HT1080 (cell line): ENCODE measurements at regions not wholly inside any gene's neighbourhood (a gene's known extent, or its start where the extent isn't known, plus 50 kb on each side); places are given as distances from the start of the nearest gene placed in this dataset.
"Not testable (repeated sequence)": the region's sequence is repeated elsewhere in the genome, so short reads cannot be mapped to it uniquely, and the experiment has no call there.

Experiments
- DNase-seq: peaks from one replicate; pipeline ENCODE4 v3.0.0-alpha.2; 2015; ENCODE audit warnings: low read depth

- no peak for DNase-seq
Observed at GRCh38 chr20:1845163-1845523, 50.1 kb upstream of the SIRPA start.

- no peak for DNase-seq
Observed at GRCh38 chr20:1844325-1845162, 50.7 kb upstream of the SIRPA start.

- no peak for DNase-seq
Observed at GRCh38 chr20:1842281-1842680, 52.9 kb upstream of the SIRPA start.

- DNase-seq, result no peak
Observed at GRCh38 chr20:1841554-1842140, 53.6 kb upstream of the SIRPA start.

GRCh38 chr20:1840817-1841553 lies 54.2 kb upstream of the SIRPA start:
- peak; percentile 10 for DNase-seq

- not testable (repeated sequence) for DNase-seq
Observed at GRCh38 chr20:1839376-1840317, 55.6 kb upstream of the SIRPA start.

GRCh38 chr20:1838556-1839279 lies 56.5 kb upstream of the SIRPA start:
- no peak for DNase-seq

GRCh38 chr20:1835186-1836035 lies 59.8 kb upstream of the SIRPA start:
- DNase-seq, result no peak

GRCh38 chr20:1833728-1834726 lies 61.2 kb upstream of the SIRPA start:
- no peak for DNase-seq

- no peak for DNase-seq
Observed at GRCh38 chr20:1833216-1833615, 62.0 kb upstream of the SIRPA start.

GRCh38 chr20:1832634-1833033 lies 62.6 kb upstream of the SIRPA start:
- DNase-seq, result no peak

GRCh38 chr20:1831606-1832005 lies 63.6 kb upstream of the SIRPA start:
- no peak for DNase-seq

- no peak for DNase-seq
Observed at GRCh38 chr20:1831096-1831495, 64.1 kb upstream of the SIRPA start.

- DNase-seq, result peak; percentile 87
Observed at GRCh38 chr20:1830240-1830639, 65.0 kb upstream of the SIRPA start.

- no peak for DNase-seq
Observed at GRCh38 chr20:1829531-1829930, 65.7 kb upstream of the SIRPA start.

- DNase-seq, result no peak
Observed at GRCh38 chr20:1828786-1829131, 66.4 kb upstream of the SIRPA start.

GRCh38 chr20:1827974-1828785 lies 67.0 kb upstream of the SIRPA start:
- peak; percentile 48 for DNase-seq
